HFF-Myc (cell line): ENCODE measurements at regions not wholly inside any gene's neighbourhood (a gene's known extent, or its start where the extent isn't known, plus 50 kb on each side); places are given as distances from the start of the nearest gene placed in this dataset.

ENCODE experiments used
- DNase-seq: peaks from one replicate; pipeline ENCODE4 v3.0.0-alpha.2; 2011; ENCODE audit warnings: low read depth; ENCODE audit errors: extremely low read depth
- H3K4me3 ChIP-seq: replicated peaks from 2 replicates; pipeline ENCODE4 v1.5.1; 2011; ENCODE audit warnings: low read depth, mild to moderate bottlenecking, control low read depth, low read length
- CTCF ChIP-seq: IDR thresholded peaks from 2 replicates; pipeline ENCODE4 v1.5.1; 2012; ENCODE audit warnings: mild to moderate bottlenecking, low read depth, low read length, control low read depth; ENCODE audit errors: missing control alignments

GRCh38 chr1:192059407-192059806 is 98.9 kb upstream of the RGS18 start:
- no peak overlapping the region for H3K4me3 ChIP-seq
- DNase-seq = no peak
- TF ChIP-seq CTCF = no peak

DNA sequence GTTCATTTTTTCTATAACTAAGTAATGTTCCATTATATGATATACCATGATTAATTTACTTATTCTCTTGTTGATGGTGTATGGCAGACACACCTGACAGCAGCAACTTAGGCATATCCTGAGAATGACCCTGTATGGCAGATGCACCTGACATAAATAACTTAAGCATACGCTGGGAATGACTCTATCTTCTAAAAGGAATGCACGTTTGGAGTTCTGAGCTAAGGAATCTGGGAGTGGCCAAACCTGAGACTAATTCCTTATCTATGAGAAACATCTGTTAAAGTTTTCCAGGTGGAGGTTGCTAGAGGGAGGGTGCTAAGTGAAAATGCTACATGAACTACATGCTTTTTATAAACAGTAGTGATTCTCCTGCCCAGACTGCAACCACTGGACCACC is 96.7 kb upstream of the RGS18 start:
- no peak overlapping the region for H3K4me3 ChIP-seq
- TF ChIP-seq CTCF = no peak
- no peak for DNase-seq

- no peak for TF ChIP-seq CTCF
- no peak for DNase-seq
Observed at GRCh38 chr1:192065087-192065486, 93.2 kb upstream of the RGS18 start.

DNA sequence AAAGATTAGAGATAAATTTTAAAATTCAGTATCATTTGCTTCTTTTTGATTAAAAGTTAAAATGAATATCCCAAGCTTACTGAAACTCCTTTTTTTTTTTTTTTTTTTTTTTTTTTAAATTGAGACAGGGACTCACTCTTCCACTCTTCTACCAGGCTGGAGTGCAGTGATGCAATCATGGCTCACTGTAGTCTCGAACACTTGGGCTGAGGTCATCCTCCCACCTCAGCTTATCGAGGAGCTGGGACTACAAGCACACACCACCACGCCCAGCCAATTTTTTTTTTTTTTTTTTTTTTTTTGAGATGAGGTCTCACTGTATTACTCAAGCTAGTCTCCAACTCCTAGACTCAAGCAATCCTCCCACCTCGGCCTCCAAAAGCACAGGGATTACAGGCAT is 92.1 kb upstream of the RGS18 start:
- no peak overlapping the region for H3K4me3 ChIP-seq
- no peak for DNase-seq
- no peak for TF ChIP-seq CTCF

More at GRCh38 chr1:192065087-192065486, 93.2 kb upstream of the RGS18 start:
- no peak overlapping the region for H3K4me3 ChIP-seq

GRCh38 chr1:192067360-192067759 is 90.9 kb upstream of the RGS18 start:
- H3K4me3 ChIP-seq = no peak overlapping the region
- TF ChIP-seq CTCF = no peak
- no peak for DNase-seq

GRCh38 chr1:192070213-192070612 is 88.0 kb upstream of the RGS18 start:
- TF ChIP-seq CTCF = no peak
- no peak overlapping the region for H3K4me3 ChIP-seq
- DNase-seq = no peak

DNA sequence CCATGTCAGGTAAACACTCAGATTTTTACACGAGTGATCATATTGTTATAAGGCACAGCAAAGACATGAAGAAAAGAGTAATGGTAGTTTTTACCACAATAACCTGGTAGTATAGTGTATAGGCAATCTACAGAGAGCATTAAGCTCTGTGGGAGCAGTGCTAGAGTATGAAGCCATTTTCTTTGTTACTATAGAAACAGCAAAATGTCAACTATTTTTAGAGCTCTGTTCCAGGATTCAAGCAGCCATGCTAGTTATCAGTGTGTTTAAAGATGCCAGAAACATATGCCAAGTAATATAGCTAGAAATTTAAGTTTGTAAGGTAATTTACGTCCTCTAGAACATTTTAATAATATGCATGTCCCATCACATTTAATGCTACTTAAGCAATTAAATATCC is 77.6 kb upstream of the RGS18 start:
- no peak overlapping the region for H3K4me3 ChIP-seq
- TF ChIP-seq CTCF = no peak
- DNase-seq = no peak
